HepG2 (cell line): ENCODE measurements at regions not wholly inside any gene's neighbourhood (a gene's known extent, or its start where the extent isn't known, plus 50 kb on each side); places are given as distances from the start of the nearest gene placed in this dataset.

Source experiments
- ATAC-seq: fragments of 200-7000 bp; cut with Tn5 transposase; 3 replicates; pipeline ENCODE4 v1.9.1; 2020; ENCODE audit warnings: mild to moderate bottlenecking, moderate library complexity
- BruUV-seq: library from RNA; stranded (reverse); fragments of 400-500 nt; replicated peaks from 2 replicates; lab custom pipeline; 2021; lab: Mats Ljungman, UMichigan
- CTCF ChIA-PET: fragments of 300-600 bp; formaldehyde crosslinking; extraction: SDS; loops from one replicate; lab custom pipeline; 2021; ENCODE audit warnings: low total read pairs, inconsistent platforms, low intra/inter-chr PET ratio; lab: Yijun Ruan, JAX
- POLR2A ChIA-PET: fragments of 350-600 bp; sonication (Branson Sonifier 250); formaldehyde crosslinking; loops from one replicate; lab custom pipeline; 2020; ENCODE audit warnings: antibody characterized with exemption, inconsistent platforms; lab: Yijun Ruan, JAX
- DNase-seq: peaks from one replicate; pipeline ENCODE4 v3.0.0-alpha.2; 2015; ENCODE audit warnings: low spot score
- FAIRE-seq: peaks from 3 replicates; lab custom pipeline; 2011; peaks lifted over from hg19 to GRCh38; lab: Jason Lieb, UNC
- H2AFZ ChIP-seq: one replicate; pipeline ENCODE4 v1.6.1; 2011; ENCODE audit warnings: low read length, inconsistent platforms
- H3K27ac ChIP-seq: fragments of 300-600 bp; 3 replicates; pipeline ENCODE4 v1.8.0; 2011; ENCODE audit warnings: mixed run types, mild to moderate bottlenecking, mixed read lengths, low read length, inconsistent platforms; ENCODE audit not compliant: insufficient read depth; ENCODE audit errors: extremely low read length
- H3K27me3 ChIP-seq, 2 experiments: fragments of 200-600 bp in 1 of 2; 2 replicates in 1 of 2; 3 replicates in 1 of 2; pipeline versions ENCODE4 v1.6.0 to v1.8.0; 2011; ENCODE audit warnings: low read length in 2 of 2, mild to moderate bottlenecking in 2 of 2, moderate library complexity in 2 of 2, inconsistent platforms in 1 of 2; ENCODE audit not compliant: insufficient read depth in 2 of 2, control insufficient read depth in 1 of 2
- H3K36me3 ChIP-seq, 2 experiments: fragments of 200-600 bp in 1 of 2; replicated peaks in 1 of 2; 2 replicates in 1 of 2; 3 replicates in 1 of 2; pipeline versions ENCODE4 v1.5.1 to v1.8.0; 2011; ENCODE audit warnings: low read length in 2 of 2, inconsistent platforms in 1 of 2; ENCODE audit not compliant: insufficient read depth in 2 of 2, control insufficient read depth in 1 of 2
- H3K4me1 ChIP-seq: 2 replicates; pipeline ENCODE4 v1.5.1; 2012; ENCODE audit warnings: low read length, inconsistent platforms; ENCODE audit not compliant: insufficient read depth
- H3K4me2 ChIP-seq: 2 replicates; pipeline ENCODE4 v1.6.0; 2011; ENCODE audit warnings: low read depth, low read length, inconsistent platforms
- H3K4me3 ChIP-seq, 3 experiments: fragments of 200-600 bp in 1 of 3; sonication (generic), shearing (Covaris generic) in 1 of 3; replicated peaks in 1 of 3; 2 replicates each; pipeline ENCODE4 v1.5.1; 2011 to 2016; ENCODE audit warnings: low read length in 3 of 3, inconsistent platforms in 2 of 3, low read depth in 2 of 3, mild to moderate bottlenecking in 2 of 3, control low read depth in 1 of 3, mixed read lengths in 1 of 3; ENCODE audit not compliant: insufficient read depth in 1 of 3
- H3K79me2 ChIP-seq: one replicate; pipeline ENCODE4 v1.6.1; 2011; ENCODE audit warnings: low read length, inconsistent platforms; ENCODE audit not compliant: insufficient read depth
- H3K9ac ChIP-seq: 2 replicates; pipeline ENCODE4 v1.6.0; 2011; ENCODE audit warnings: mild to moderate bottlenecking, low read depth, low read length, inconsistent platforms; ENCODE audit not compliant: insufficient read depth
- H3K9me3 ChIP-seq: 2 replicates; pipeline ENCODE4 v1.5.1; 2012; ENCODE audit warnings: mild to moderate bottlenecking, low read length
- H4K20me1 ChIP-seq: 2 replicates; pipeline ENCODE4 v1.6.0; 2011; ENCODE audit warnings: inconsistent platforms, mild to moderate bottlenecking, low read length, moderate library complexity; ENCODE audit not compliant: insufficient read depth
- FOSL1 ChIP-seq: sonication (generic); formaldehyde crosslinking; IDR thresholded peaks from 2 replicates; pipeline ENCODE4 v1.9.0; 2021; ENCODE audit warnings: missing genetic modification reagents, borderline replicate concordance
- GATAD2A ChIP-seq: IDR thresholded peaks from 2 replicates; pipeline ENCODE4 v1.6.1; 2016
- HNF4G ChIP-seq, 2 experiments: sonication (generic) in 1 of 2; formaldehyde crosslinking in 1 of 2; IDR thresholded peaks; 2 replicates each; pipeline versions ENCODE4 v1.4.0 to v1.6.1; 2011 to 2020; ENCODE audit warnings: borderline replicate concordance in 2 of 2, low read depth in 2 of 2, mild to moderate bottlenecking in 2 of 2, low read length in 1 of 2, missing genetic modification reagents in 1 of 2, moderate library complexity in 1 of 2
- IRX3 ChIP-seq: sonication (generic); formaldehyde crosslinking; IDR thresholded peaks from 2 replicates; pipeline ENCODE4 v1.8.1; 2023; ENCODE audit warnings: mild to moderate bottlenecking, low read depth, missing genetic modification reagents, borderline replicate concordance
- PRPF4 ChIP-seq: fragments of 200-400 bp; formaldehyde crosslinking; IDR thresholded peaks from 2 replicates; pipeline ENCODE4 v1.6.1; 2016; ENCODE audit warnings: low read length, low read depth; ENCODE audit not compliant: poor library complexity, severe bottlenecking
- RELA ChIP-seq: sonication (generic); formaldehyde crosslinking; IDR thresholded peaks from 2 replicates; pipeline ENCODE4 v1.4.0; 2020; ENCODE audit warnings: missing genetic modification reagents
- RFXANK ChIP-seq: IDR thresholded peaks from 2 replicates; pipeline ENCODE4 v1.6.1; 2016
- SIN3B ChIP-seq: fragments of 150-350 bp; IDR thresholded peaks from 2 replicates; pipeline ENCODE4 v1.6.1; 2014; ENCODE audit warnings: low read length
- ZBTB1 ChIP-seq: sonication (generic); formaldehyde crosslinking; IDR thresholded peaks from 2 replicates; pipeline ENCODE4 v1.4.0; 2020; ENCODE audit warnings: missing genetic modification reagents, borderline replicate concordance
- ZBTB3 ChIP-seq: sonication (generic); formaldehyde crosslinking; IDR thresholded peaks from 2 replicates; pipeline ENCODE4 v1.4.0; 2020; ENCODE audit warnings: low read depth, mild to moderate bottlenecking, moderate library complexity, missing genetic modification reagents, borderline replicate concordance
- ZNF326 ChIP-seq: sonication (generic); formaldehyde crosslinking; IDR thresholded peaks from 2 replicates; pipeline ENCODE4 v1.4.0; 2020; ENCODE audit warnings: missing genetic modification reagents, borderline replicate concordance
- ZNF549 ChIP-seq: sonication (generic); formaldehyde crosslinking; IDR thresholded peaks from 2 replicates; pipeline ENCODE4 v1.5.0; 2020; ENCODE audit warnings: missing genetic modification reagents
- ZNF841 ChIP-seq: sonication (generic); formaldehyde crosslinking; IDR thresholded peaks from 2 replicates; pipeline ENCODE4 v1.8.1; 2023; ENCODE audit warnings: missing genetic modification reagents, borderline replicate concordance
- WGBS: methylation state at CpG from one replicate; pipeline ENCODE4 v1.1.6; 2017; ENCODE audit warnings: low lambda C conversion rate; 5-methylcytosine and 5-hydroxymethylcytosine counted together
- in situ Hi-C: cut with HindIII; loops from 2 replicates; pipeline ENCODE4 v1.10.0; 2017; ENCODE audit warnings: low pct_unique_long_range_greater_than_20kb; ENCODE audit not compliant: extremely low pct_ligation_motif_present
- intact Hi-C: fragments of 100-400 bp; cut with micrococcal nuclease; formaldehyde crosslinking; loops from one replicate; pipeline ENCODE4 v1.10.0; 2022; ENCODE audit not compliant: unreplicated experiment

DNA sequence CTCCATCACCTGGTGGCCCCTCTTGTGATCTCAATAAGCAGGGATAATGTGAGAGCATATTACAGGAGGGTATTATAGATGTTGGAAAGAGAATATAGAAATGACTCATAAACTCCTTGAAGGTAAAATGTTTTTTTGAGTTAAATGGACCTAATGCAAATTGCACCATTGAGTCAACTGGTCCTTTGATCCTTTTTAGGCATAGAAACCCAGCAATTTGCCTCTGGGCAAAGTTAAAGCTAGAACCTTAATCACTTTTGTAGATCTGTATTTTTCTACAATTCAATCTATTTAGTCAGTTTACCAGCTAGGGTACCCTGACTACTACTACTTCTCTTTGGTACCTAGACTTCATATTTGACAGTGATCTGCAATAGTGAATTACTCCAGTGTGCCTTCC lies 71.8 kb upstream of the RNF152 start:
- intact Hi-C loops (no loop called here), in situ Hi-C loops (no loop called here)
- DNase-seq (no peak), FAIRE-seq (no peak), ATAC-seq (no peak)
- no peaks in the 10 kb centered on the region for H3K79me2 ChIP-seq
- no peak for TF ChIP-seq ZNF549
- no peak for TF ChIP-seq HNF4G (IDR thresholded peaks at IDR 0.05; ENCODE audit: borderline replicate concordance, low read depth, low read length)
- TF ChIP-seq HNF4G (CRISPR knock-in tag; IDR thresholded peaks at IDR 0.05; ENCODE audit: borderline replicate concordance, low read depth), result no peak
- TF ChIP-seq ZNF326 (CRISPR knock-in tag), result no peak
- TF ChIP-seq RELA (CRISPR knock-in tag), result no peak
- H3K27me3 ChIP-seq, result no peaks in the 10 kb centered on the region
- BruUV-seq, result no TSS peak
- no peak overlapping the region for H2AFZ ChIP-seq
- H3K4me2 ChIP-seq, result no peak overlapping the region
- H3K4me3 ChIP-seq, result no peak overlapping the region
- ChIA-PET POLR2A (no interaction called here), CTCF (no interaction called here)
- H4K20me1 ChIP-seq, result no peaks in the 10 kb centered on the region
- no peaks in the 10 kb centered on the region for H3K4me1 ChIP-seq
- no peaks in the 10 kb centered on the region for H3K36me3 ChIP-seq
- H3K27ac ChIP-seq, result no peak overlapping the region
- no peaks in the 10 kb centered on the region for H3K9me3 ChIP-seq
- no peak overlapping the region for H3K9ac ChIP-seq

DNA sequence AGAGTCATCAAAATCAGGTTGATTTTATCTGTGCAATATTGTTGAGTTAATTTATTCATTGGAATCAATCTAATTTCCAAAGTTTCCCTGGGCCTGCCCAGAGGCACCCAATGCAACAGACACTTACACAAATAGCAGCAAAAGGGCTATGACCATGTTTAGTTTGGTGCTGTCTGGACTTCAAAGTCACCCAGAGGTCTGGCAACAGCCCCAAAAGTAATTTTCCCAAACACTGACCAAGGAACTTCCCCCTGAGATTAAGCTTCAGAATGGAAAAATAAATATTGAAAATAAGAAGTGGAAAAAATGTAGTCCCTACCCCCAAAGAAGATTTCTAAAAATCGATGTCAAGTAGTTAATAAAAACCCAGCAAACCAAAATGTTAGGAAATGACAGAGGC lies 70.9 kb upstream of the RNF152 start:
- H3K27ac ChIP-seq, result no peak overlapping the region
- H2AFZ ChIP-seq, result no peak overlapping the region
- H3K79me2 ChIP-seq, result no peaks in the 10 kb centered on the region
- H4K20me1 ChIP-seq, result no peaks in the 10 kb centered on the region
- no peaks in the 10 kb centered on the region for H3K9me3 ChIP-seq
- ATAC-seq (no peak), DNase-seq (no peak), FAIRE-seq (no peak)
- H3K27me3 ChIP-seq, result no peaks in the 10 kb centered on the region
- TF ChIP-seq FOSL1 (CRISPR knock-in tag) (no peak), PRPF4 (no peak), GATAD2A (CRISPR knock-in tag) (no peak), SIN3B (no peak), ZBTB1 (CRISPR knock-in tag) (no peak), ZNF841 (CRISPR knock-in tag) (no peak), RFXANK (CRISPR knock-in tag) (no peak), IRX3 (CRISPR knock-in tag) (no peak), ZBTB3 (CRISPR knock-in tag) (no peak)
- no peak overlapping the region for H3K4me2 ChIP-seq
- 0% methylated on average over 1 of the region's 1 CpG for WGBS
- H3K4me3 ChIP-seq, result no peak overlapping the region
- no peaks in the 10 kb centered on the region for H3K4me1 ChIP-seq
- POLR2A ChIA-PET, result no interaction called here
- BruUV-seq, result no TSS peak
- in situ Hi-C loops, result no loop called here
- CTCF ChIA-PET, result no interaction called here
- intact Hi-C loops, result no loop called here
- H3K36me3 ChIP-seq, result no peaks in the 10 kb centered on the region
- no peak overlapping the region for H3K9ac ChIP-seq
